ENCODE measurements at regions not wholly inside any gene's neighbourhood (a gene's known extent, or its start where the extent isn't known, plus 50 kb on each side); places are given as distances from the start of the nearest gene placed in this dataset.

DNA sequence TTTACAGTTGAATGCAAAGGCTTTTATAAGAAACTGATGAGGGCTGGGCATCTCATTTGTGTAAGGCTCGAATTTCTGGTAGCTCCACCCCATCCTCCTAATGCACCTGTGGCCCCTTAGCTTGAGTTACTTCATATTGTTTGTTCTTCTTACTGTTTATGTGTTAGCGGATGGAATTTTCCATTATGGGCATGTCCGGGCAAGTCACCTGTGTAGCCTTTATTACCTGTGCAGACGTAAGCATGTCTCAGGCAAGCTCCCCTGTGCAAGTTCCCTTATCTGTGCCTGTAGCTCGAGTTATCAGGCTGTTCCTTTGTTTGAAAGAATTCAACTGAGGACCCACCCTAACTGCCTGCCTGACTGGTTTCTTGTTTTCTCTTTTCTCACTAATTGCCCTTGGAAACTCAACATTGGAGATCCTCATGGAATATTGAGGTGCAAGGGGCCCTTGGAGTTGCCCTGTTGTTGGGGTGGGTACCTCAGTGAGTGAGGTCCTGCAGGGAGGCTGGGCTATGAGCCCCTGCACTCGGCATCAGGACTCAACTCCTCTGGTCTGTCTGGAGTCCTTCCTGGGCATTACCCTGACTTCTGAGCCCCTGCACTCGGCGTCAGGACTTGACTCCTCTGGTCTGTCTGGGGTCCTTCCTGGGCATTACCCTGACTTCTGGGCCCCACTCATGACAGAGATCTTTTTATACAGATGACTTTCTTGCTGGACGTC, 207.9 kb upstream of the SULF2 start:
- DNase-seq (ENCODE audit: low spot score): peak; percentile 41
- Histone ChIP-seq H3K4me3 (no peak overlapping the region), H3K27ac (no peak overlapping the region)
- TF ChIP-seq, protein P1, sequence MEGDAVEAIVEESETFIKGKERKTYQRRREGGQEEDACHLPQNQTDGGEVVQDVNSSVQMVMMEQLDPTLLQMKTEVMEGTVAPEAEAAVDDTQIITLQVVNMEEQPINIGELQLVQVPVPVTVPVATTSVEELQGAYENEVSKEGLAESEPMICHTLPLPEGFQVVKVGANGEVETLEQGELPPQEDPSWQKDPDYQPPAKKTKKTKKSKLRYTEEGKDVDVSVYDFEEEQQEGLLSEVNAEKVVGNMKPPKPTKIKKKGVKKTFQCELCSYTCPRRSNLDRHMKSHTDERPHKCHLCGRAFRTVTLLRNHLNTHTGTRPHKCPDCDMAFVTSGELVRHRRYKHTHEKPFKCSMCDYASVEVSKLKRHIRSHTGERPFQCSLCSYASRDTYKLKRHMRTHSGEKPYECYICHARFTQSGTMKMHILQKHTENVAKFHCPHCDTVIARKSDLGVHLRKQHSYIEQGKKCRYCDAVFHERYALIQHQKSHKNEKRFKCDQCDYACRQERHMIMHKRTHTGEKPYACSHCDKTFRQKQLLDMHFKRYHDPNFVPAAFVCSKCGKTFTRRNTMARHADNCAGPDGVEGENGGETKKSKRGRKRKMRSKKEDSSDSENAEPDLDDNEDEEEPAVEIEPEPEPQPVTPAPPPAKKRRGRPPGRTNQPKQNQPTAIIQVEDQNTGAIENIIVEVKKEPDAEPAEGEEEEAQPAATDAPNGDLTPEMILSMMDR (IDR thresholded peaks at IDR 0.05): no peak

DNA sequence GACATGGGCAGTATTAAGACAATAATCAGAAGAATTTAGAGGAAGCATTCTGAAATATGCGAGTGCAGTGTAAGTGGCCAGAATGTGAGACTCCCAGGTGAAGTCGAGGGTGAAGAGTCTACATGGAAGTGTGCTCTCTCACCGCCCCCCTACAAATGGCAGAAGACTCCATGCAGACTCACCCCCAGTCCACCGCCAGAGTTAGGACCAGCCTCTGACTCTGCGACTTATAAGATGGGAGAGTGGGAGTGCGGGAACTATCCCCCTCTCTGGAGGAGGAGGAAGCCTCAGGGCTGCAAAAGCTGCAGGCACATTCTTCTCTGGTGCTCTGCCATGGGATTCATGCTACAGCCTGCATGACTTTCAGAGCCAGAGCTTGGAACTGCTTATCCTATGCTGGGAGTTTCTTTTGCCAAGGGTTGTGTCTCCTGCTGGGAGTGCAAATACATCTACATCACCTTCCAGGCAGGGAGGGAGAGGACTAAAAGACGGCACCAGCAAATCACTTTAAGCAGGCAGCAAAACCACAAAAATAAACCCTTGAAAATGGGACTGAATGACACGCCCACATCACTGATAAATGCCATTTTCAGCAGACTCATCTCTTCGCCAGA, 206.7 kb upstream of the SULF2 start:
- no peak for DNase-seq (ENCODE audit: low spot score)
- TF ChIP-seq, protein P1 (IDR thresholded peaks at IDR 0.05): no peak
- Histone ChIP-seq H3K27ac (no peak overlapping the region), H3K4me3 (no peak overlapping the region)

DNA sequence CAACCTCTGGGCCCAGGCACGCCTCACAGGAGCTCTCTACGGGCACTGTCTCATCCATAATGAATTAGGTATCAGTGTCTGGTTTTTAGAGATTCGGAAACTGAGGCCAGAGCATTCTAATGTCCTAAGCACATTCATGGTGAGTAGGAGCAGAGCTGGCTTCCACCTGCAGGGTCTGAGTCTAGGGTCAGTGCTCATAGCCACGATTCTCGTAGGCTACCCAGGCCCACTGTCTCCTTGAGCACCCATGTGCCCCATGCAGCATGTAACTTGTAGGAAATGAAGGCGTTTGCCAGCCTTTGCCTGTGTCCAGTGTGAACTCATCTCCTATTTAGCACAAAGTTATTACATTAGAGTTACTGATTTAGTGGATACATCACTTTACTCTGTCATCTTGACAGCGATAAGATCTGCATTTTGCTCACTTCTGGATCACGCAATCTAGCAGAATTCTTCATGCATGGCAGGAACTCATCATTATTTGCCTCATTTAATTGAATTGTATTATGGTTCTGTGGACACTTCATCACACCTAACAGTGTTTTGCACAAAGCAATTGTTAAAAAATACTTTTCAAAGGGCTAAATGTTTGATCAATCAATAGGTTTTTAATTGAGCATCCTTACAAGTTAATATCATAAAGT, 205.3 kb upstream of the SULF2 start:
- Histone ChIP-seq H3K27ac (no peak overlapping the region), H3K4me3 (no peak overlapping the region)
- DNase-seq (ENCODE audit: low spot score): no peak
- TF ChIP-seq, protein P1 (IDR thresholded peaks at IDR 0.05): no peak

DNA sequence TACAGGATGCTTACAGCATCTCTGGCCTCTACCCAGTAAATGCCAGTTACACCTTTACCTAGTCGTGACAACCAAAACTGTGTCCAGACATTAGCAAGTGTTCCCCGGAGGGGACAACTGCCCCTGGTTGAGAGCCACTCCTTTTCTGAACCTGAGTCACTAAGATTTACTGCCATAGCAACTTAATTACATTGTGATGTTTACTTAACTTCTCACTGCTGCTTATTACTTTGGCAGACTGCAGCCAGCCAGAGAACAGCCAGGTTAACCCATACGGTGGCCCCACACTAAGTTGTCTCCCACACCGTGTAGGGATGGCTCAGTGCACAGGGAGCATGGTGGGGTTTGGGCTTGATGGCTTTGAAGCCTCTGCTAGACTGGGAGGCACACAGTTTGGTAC, 204.7 kb upstream of the SULF2 start:
- no peak overlapping the region for H3K27ac ChIP-seq
- no peak overlapping the region for H3K4me3 ChIP-seq
- TF ChIP-seq, protein P1 (IDR thresholded peaks at IDR 0.05): no peak
- DNase-seq (ENCODE audit: low spot score): no peak

DNA sequence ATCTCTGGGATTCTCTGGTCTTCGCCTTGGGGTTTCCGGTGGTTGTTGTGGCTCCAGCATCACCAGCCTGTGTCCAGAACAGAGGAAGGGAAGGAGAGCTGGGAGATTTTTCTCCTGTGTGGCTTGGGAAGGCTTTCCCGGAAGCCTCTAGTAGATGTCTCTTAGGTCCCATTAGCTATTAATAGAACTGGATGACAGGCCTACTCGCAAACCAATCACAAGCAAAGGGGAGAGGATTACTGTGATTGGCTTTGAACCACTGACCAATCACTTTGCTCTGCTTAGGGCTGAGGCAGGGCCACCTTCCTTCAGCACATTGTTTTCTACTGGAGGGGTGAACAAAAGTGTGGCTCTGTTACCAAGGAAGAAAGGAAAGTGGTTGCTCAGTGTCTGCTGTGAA, 203.4 kb upstream of the SULF2 start:
- no peak overlapping the region for H3K4me3 ChIP-seq
- H3K27ac ChIP-seq: no peak overlapping the region
- DNase-seq (ENCODE audit: low spot score): no peak
- TF ChIP-seq, protein P1 (IDR thresholded peaks at IDR 0.05): no peak

DNA sequence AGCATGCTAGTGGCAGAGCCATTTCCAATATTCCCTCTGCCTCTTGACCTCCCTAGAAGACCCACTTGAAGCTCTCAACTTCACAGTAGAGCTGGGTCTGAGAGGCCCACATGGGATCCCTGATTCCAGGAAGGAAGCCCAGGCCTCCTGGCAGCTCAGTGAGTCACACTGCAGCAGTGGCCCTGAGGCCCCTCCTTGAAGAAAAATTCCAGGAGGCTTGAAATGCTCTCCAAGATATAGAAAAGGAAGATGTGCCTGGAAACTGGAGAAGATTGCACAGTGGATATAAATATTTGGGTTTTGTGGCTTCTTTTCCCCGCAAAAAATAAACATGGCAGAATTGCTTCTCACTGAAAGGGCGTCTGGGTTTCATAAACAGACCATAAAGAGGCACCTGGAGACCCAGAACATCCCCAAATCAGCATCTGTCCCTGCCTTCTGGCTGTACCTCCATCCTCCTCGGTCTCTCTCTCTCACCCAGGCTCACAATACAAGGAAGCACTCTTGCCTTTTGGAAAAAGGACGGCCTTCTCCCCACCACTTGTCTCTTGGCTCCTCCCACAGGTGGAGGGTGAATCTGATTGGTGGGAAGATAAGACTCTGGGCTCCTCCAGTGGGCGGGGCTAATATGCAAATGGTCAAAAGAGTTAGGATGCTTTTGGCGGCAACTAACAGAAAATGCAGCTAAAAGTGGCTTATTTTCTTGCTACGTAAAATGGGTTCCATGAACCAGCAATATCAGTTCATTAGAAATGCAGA, 200.0 kb upstream of the SULF2 start:
- TF ChIP-seq, protein P1 (IDR thresholded peaks at IDR 0.05): no peak
- DNase-seq (ENCODE audit: low spot score): no peak
- Histone ChIP-seq H3K4me3 (no peak overlapping the region), H3K27ac (no peak overlapping the region)
